GM12892 (cell line): ENCODE measurements at regions not wholly inside any gene's neighbourhood (a gene's known extent, or its start where the extent isn't known, plus 50 kb on each side); places are given as distances from the start of the nearest gene placed in this dataset.

Experiments used
- POLR2A ChIP-seq: IDR thresholded peaks from 2 replicates; pipeline ENCODE4 v1.6.1; 2011; ENCODE audit warnings: low read depth, low read length, control low read depth
- POLR2AphosphoS5 ChIP-seq: IDR thresholded peaks from 2 replicates; pipeline ENCODE4 v1.6.1; 2011; ENCODE audit warnings: low read depth, low read length, control low read depth
- TAF1 ChIP-seq: IDR thresholded peaks from 2 replicates; pipeline ENCODE4 v1.6.1; 2011; ENCODE audit warnings: low read depth, mild to moderate bottlenecking, control low read depth, low read length, borderline replicate concordance

GRCh38 chr13:50286324-50286723 lies 271.1 kb downstream of the KCNRG start:
- TF ChIP-seq POLR2A (no peak), POLR2AphosphoS5 (no peak), TAF1 (no peak)
